ENCODE measurements at regions not wholly inside any gene's neighbourhood (a gene's known extent, or its start where the extent isn't known, plus 50 kb on each side); places are given as distances from the start of the nearest gene placed in this dataset.

DNA sequence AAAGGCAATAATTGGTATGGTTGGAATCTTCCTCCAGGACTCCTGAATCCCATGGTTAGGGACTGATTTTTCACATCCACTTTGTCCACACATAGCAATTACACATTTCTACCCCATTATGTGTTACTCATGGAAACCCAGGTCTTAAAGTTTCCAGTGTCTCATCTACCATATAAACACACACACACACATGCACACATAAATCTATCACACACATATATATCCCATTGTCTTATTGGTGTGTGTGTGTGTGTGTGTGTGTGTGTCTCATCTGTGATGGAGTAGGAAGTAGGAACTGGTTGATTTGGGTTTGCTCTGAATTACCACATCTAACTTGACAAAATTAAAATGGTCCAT, 525.4 kb downstream of the FUT8 start:
- no peaks in the 10 kb centered on the region for H3K4me1 ChIP-seq (ENCODE audit: control insufficient read depth, insufficient read depth, low read length)
- H3K9me3 ChIP-seq (replicated peaks; ENCODE audit: low read length), result no peaks in the 10 kb centered on the region
- H3K27me3 ChIP-seq (ENCODE audit: control insufficient read depth, insufficient read depth, low read length), result peaks cover 2% of the 10 kb centered on the region
- H3K4me2 ChIP-seq (ENCODE audit: low read length), result no peak overlapping the region
- H3K36me3 ChIP-seq (ENCODE audit: insufficient read depth, low read length), result no peaks in the 10 kb centered on the region
- no peak overlapping the region for H3K4me3 ChIP-seq (ENCODE audit: low read length)
- H3K9ac ChIP-seq (ENCODE audit: low read depth, low read length), result no peak overlapping the region

DNA sequence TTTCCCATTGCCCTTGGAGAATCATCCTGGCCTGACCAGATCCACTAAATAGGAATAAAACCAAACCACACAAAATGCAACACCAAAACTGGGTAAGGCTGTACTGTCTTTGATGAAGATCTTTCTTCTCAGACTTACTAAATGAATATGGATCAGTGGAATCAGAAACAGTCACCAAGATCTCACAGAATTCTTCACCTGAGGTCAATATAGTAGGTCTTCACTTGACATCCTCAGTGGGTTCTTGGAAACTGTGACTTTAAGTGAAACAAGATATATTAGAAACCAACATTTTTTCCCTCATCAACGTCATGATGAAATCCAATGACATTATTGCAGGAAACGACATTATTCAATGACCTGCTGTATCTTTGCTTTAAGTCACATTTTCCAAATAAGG, 526.2 kb downstream of the FUT8 start:
- H3K9me3 ChIP-seq (replicated peaks; ENCODE audit: low read length), result no peaks in the 10 kb centered on the region
- H3K4me3 ChIP-seq (ENCODE audit: low read length), result no peak overlapping the region
- H3K4me2 ChIP-seq (ENCODE audit: low read length), result no peak overlapping the region
- H3K9ac ChIP-seq (ENCODE audit: low read depth, low read length), result no peak overlapping the region
- H3K36me3 ChIP-seq (ENCODE audit: insufficient read depth, low read length), result no peaks in the 10 kb centered on the region
- no peaks in the 10 kb centered on the region for H3K4me1 ChIP-seq (ENCODE audit: control insufficient read depth, insufficient read depth, low read length)
- peaks cover 2% of the 10 kb centered on the region for H3K27me3 ChIP-seq (ENCODE audit: control insufficient read depth, insufficient read depth, low read length)

DNA sequence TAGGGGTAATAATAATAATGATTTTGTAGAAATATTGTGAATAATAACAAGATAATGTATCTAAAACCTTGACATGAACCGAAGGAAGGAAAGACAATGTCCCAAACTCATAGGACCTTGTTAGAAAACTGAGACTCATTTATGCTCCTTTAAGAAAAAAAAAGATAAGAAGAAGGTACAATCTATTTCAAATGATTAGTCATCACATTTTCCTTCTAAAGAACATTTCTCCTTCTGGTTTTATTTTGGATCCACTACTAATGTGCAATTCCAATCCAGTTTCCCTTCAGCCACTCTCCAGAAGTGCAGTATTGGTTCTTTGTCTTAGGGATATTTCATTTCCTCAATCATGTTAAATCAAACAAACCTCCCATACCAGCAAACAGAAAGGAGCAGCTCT, 526.7 kb downstream of the FUT8 start:
- Histone ChIP-seq H3K9me3 (replicated peaks; ENCODE audit: low read length) (no peaks in the 10 kb centered on the region), H3K4me2 (ENCODE audit: low read length) (no peak overlapping the region), H3K9ac (ENCODE audit: low read depth, low read length) (no peak overlapping the region), H3K36me3 (ENCODE audit: insufficient read depth, low read length) (no peaks in the 10 kb centered on the region), H3K27me3 (ENCODE audit: control insufficient read depth, insufficient read depth, low read length) (peaks cover 2% of the 10 kb centered on the region), H3K4me1 (ENCODE audit: control insufficient read depth, insufficient read depth, low read length) (no peaks in the 10 kb centered on the region), H3K4me3 (ENCODE audit: low read length) (no peak overlapping the region)

DNA sequence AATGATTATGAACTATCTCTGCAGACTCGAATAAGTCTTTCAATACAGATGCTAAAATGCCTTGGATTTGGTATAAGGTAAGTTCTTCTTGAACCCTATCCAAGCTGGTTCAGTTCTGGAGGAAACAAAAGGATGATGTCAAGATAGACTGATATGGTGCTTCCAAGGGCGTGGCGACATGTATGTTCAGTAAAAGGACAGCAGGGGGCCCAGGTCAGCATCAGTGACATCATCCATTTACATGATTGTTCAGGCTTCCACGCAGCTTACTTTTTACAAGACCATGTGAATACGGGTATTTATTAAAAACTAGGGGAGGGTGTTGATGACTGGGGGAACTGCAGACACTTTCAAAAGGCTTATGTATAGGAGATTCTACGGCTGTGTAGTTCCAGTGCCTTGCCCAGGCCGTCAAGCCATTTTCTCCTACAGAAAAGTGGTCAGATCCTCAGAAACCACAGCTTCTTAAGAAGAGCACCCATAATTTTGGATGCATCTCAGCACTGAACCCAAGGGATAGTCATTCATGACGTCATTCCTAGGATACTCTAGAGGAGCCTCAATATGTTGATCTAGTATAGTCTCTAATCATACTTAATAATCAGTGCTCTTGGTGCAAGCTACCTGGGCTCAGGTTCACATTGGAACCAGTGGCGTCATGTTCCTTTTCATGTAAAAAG, 527.7 kb downstream of the FUT8 start:
- Histone ChIP-seq H3K36me3 (ENCODE audit: insufficient read depth, low read length) (no peaks in the 10 kb centered on the region), H3K4me1 (ENCODE audit: control insufficient read depth, insufficient read depth, low read length) (no peaks in the 10 kb centered on the region), H3K9me3 (replicated peaks; ENCODE audit: low read length) (no peaks in the 10 kb centered on the region), H3K27me3 (ENCODE audit: control insufficient read depth, insufficient read depth, low read length) (peaks cover 2% of the 10 kb centered on the region), H3K4me3 (ENCODE audit: low read length) (no peak overlapping the region), H3K4me2 (ENCODE audit: low read length) (no peak overlapping the region), H3K9ac (ENCODE audit: low read depth, low read length) (no peak overlapping the region)

DNA sequence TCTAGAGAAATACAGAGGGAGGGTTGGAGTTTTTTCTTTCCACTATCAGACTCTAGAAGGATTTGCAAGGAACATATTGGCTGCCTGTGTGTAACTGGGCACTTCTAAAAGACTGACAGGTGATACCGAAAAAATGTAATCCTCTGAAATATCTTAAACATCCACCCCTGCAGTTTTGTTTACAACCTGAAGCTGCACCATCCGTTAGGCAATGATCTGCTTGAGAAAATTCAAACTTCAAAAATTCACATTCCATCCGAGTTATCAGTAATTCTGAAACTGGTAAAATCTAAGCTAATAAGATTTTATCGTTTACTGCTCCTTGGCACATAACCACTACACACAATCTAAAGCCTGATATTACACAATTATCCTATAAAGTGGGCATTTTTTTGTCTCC, 528.6 kb downstream of the FUT8 start:
- Histone ChIP-seq H3K36me3 (ENCODE audit: insufficient read depth, low read length) (no peaks in the 10 kb centered on the region), H3K4me3 (ENCODE audit: low read length) (no peak overlapping the region), H3K9ac (ENCODE audit: low read depth, low read length) (no peak overlapping the region), H3K4me2 (ENCODE audit: low read length) (no peak overlapping the region), H3K9me3 (replicated peaks; ENCODE audit: low read length) (no peaks in the 10 kb centered on the region), H3K27me3 (ENCODE audit: control insufficient read depth, insufficient read depth, low read length) (peaks cover 2% of the 10 kb centered on the region), H3K4me1 (ENCODE audit: control insufficient read depth, insufficient read depth, low read length) (no peaks in the 10 kb centered on the region)

DNA sequence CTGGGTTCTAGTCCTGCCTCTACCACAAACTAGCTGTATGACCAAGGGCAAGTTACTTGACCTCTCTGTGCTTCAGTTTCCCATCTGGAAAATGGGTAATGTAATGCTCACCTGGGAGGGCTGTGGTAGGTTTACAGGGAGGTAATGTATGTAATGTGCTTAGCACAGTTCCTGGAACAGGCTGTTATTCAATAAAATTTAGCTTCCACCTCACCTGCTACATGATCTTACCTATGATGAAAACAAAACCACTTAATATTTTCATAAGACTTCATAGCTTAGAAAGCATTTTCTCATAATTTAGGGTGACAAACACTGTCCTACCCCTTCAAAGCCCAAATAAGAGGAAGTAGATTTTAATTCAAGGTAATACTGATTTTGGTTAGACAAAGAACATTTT, 530.6 kb downstream of the FUT8 start:
- H3K4me2 ChIP-seq (ENCODE audit: low read length), result no peak overlapping the region
- H3K9ac ChIP-seq (ENCODE audit: low read depth, low read length), result no peak overlapping the region
- H3K36me3 ChIP-seq (ENCODE audit: insufficient read depth, low read length), result no peaks in the 10 kb centered on the region
- peaks cover 2% of the 10 kb centered on the region for H3K27me3 ChIP-seq (ENCODE audit: control insufficient read depth, insufficient read depth, low read length)
- no peaks in the 10 kb centered on the region for H3K4me1 ChIP-seq (ENCODE audit: control insufficient read depth, insufficient read depth, low read length)
- H3K4me3 ChIP-seq (ENCODE audit: low read length), result no peak overlapping the region
- H3K9me3 ChIP-seq (replicated peaks; ENCODE audit: low read length), result no peaks in the 10 kb centered on the region

DNA sequence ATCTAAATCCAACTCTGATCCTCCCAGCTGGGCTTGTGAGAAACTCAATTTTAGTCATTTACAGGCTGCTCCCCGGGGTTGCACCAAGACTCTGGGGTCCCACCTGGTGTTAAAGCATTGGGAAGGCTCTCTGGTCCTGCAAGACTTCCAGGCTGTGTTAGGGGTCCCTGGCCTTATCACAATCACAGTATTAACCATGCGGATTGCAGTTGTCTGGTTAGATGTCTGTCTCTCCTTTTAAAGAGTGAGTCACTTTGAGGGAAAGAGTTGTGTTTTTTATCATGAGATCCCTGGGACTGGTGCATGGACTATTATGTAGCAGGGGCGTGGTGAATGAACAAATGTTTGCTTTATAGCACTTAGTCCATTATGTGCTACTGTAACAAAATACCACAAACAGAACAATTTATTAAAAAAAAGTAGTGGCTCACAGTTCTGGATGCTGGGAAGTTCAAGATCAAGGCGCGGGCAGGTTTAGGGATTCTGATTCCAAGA, 531.4 kb downstream of the FUT8 start:
- no peaks in the 10 kb centered on the region for H3K36me3 ChIP-seq (ENCODE audit: insufficient read depth, low read length)
- H3K4me3 ChIP-seq (ENCODE audit: low read length), result no peak overlapping the region
- H3K4me1 ChIP-seq (ENCODE audit: control insufficient read depth, insufficient read depth, low read length), result no peaks in the 10 kb centered on the region
- H3K9me3 ChIP-seq (replicated peaks; ENCODE audit: low read length), result no peaks in the 10 kb centered on the region
- no peak overlapping the region for H3K4me2 ChIP-seq (ENCODE audit: low read length)
- no peak overlapping the region for H3K9ac ChIP-seq (ENCODE audit: low read depth, low read length)
- H3K27me3 ChIP-seq (ENCODE audit: control insufficient read depth, insufficient read depth, low read length), result no peaks in the 10 kb centered on the region

DNA sequence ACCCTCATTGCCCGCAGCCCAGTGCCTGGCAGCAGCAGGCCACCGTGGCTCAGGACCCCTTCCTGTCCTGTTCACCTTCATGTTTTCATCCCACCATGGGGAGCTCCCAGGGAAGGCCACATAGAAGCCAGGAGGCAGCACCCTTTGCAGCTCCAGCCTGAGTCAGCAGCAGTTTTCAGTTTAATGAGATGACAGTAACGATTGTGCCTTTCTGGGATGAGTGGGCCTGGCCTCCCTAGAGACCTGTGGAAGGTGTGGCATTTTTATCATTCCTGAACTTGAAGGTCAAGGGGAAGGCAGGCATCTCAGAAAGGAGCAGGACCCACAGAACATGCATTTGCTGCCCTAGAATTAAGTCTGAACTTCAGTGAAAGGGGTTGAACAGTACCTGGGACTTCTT, 532.8 kb downstream of the FUT8 start:
- no peaks in the 10 kb centered on the region for H3K4me1 ChIP-seq (ENCODE audit: control insufficient read depth, insufficient read depth, low read length)
- no peaks in the 10 kb centered on the region for H3K9me3 ChIP-seq (replicated peaks; ENCODE audit: low read length)
- no peak overlapping the region for H3K4me2 ChIP-seq (ENCODE audit: low read length)
- H3K36me3 ChIP-seq (ENCODE audit: insufficient read depth, low read length), result no peaks in the 10 kb centered on the region
- no peak overlapping the region for H3K4me3 ChIP-seq (ENCODE audit: low read length)
- peaks cover 5% of the 10 kb centered on the region for H3K27me3 ChIP-seq (ENCODE audit: control insufficient read depth, insufficient read depth, low read length)
- H3K9ac ChIP-seq (ENCODE audit: low read depth, low read length), result no peak overlapping the region

DNA sequence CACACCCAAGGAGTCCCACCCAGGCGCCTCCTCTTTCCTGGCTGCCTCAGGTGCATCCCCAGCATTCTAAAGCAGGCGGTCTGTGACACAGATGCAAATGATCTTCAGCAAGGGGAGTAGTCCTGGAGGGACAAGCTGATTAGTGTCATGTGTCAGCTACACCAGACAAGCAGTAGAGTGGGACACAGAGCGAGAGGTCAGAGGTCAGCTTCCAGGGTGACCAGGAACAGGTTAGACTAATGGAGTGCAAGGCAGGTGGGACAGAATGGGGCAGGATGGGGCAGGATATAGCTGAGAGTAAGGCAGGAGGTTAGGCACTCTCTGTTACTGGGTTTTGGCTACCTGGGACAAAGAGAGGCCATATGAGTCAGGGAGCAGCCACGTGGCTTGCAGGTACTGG, 534.0 kb downstream of the FUT8 start:
- Histone ChIP-seq H3K4me3 (ENCODE audit: low read length) (no peak overlapping the region), H3K9me3 (replicated peaks; ENCODE audit: low read length) (no peaks in the 10 kb centered on the region), H3K9ac (ENCODE audit: low read depth, low read length) (no peak overlapping the region), H3K4me2 (ENCODE audit: low read length) (no peak overlapping the region), H3K4me1 (ENCODE audit: control insufficient read depth, insufficient read depth, low read length) (no peaks in the 10 kb centered on the region), H3K27me3 (ENCODE audit: control insufficient read depth, insufficient read depth, low read length) (peaks cover 5% of the 10 kb centered on the region), H3K36me3 (ENCODE audit: insufficient read depth, low read length) (no peaks in the 10 kb centered on the region)

DNA sequence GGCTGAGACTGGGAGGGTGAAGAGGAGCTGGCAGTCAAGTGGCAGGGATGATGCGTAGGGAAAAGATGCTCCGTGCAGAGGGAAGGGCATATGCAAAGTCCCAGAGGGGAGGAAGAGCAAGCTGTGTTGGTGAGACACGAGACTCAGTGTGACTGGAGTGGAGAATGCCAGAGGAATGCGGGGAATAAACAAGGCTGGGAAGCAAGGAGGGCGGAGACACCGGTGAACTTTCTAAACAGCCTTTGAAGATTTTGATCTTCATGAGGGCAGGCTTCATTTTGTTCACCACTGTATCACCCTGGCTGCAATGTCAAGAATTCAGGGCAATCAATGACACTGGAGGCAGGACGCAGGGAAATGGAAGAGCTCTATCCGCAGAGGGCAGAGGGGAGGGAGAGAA, 535.8 kb downstream of the FUT8 start:
- Histone ChIP-seq H3K4me2 (ENCODE audit: low read length) (no peak overlapping the region), H3K4me1 (ENCODE audit: control insufficient read depth, insufficient read depth, low read length) (no peaks in the 10 kb centered on the region), H3K9me3 (replicated peaks; ENCODE audit: low read length) (no peaks in the 10 kb centered on the region), H3K27me3 (ENCODE audit: control insufficient read depth, insufficient read depth, low read length) (peaks cover 5% of the 10 kb centered on the region), H3K36me3 (ENCODE audit: insufficient read depth, low read length) (no peaks in the 10 kb centered on the region), H3K4me3 (ENCODE audit: low read length) (no peak overlapping the region), H3K9ac (ENCODE audit: low read depth, low read length) (no peak overlapping the region)

DNA sequence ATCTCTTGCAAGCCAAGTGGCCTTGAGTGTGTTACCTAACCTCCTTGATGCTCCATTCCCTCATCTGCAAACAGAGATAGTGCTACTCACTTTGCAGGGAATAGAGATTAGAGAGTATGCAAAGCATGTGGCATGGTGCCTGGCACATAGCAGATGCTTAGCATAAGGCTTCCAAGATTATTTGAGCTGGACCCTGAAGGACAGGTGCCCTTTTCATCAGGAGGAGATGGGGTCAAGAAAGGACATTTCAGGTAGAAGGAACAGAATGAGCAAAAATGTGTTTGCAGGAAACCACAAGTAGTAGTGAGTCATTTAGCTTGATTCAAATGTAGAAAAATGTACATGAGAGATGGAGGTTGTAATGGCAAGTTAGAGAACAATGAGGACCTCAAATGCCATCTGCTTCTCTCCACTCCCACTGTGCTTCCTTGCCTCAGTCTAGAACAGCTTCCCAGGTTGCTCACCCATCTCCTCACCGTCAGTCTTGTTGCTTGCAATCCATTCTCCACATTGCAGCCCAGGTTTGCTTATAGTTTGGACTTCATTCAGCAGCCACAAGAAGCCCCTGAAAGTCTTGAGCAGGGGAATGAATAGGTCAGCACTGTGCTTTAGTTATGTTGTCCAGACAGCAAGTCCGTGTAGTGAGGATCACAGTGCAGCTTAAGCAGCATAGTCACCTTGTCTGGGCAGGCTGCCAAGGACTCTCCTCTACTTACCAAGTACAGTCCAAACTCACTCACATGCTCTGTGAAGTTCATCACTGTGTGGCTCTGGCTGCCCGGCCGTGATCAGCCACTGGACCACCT, 536.3 kb upstream of the CCDC196 start:
- H3K4me1 ChIP-seq (ENCODE audit: control insufficient read depth, insufficient read depth, low read length), result no peaks in the 10 kb centered on the region
- H3K4me3 ChIP-seq (ENCODE audit: low read length), result no peak overlapping the region
- no peaks in the 10 kb centered on the region for H3K36me3 ChIP-seq (ENCODE audit: insufficient read depth, low read length)
- H3K9me3 ChIP-seq (replicated peaks; ENCODE audit: low read length), result no peaks in the 10 kb centered on the region
- peaks cover 5% of the 10 kb centered on the region for H3K27me3 ChIP-seq (ENCODE audit: control insufficient read depth, insufficient read depth, low read length)
- no peak overlapping the region for H3K4me2 ChIP-seq (ENCODE audit: low read length)
- H3K9ac ChIP-seq (ENCODE audit: low read depth, low read length), result no peak overlapping the region

DNA sequence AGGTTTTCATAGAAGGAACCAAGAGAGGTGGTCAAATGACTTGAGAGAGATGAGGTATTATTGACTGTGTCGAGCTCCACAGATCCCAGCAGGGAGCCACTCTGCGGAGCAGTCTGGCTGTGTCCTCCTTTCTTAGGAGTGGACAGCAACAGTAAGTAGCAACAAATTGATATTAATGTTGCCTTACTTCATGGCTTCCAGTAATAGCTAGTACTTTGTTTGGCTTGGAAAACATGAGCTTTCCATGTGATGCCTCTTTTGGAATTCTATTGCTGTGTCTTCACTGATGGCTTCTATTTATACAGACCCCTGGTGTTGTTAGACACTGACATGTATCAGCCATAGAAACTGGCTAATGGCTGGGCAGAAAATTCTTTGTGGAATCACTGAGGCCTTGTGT, 531.2 kb upstream of the CCDC196 start:
- Histone ChIP-seq H3K9me3 (replicated peaks; ENCODE audit: low read length) (no peaks in the 10 kb centered on the region), H3K36me3 (ENCODE audit: insufficient read depth, low read length) (no peaks in the 10 kb centered on the region), H3K4me3 (ENCODE audit: low read length) (no peak overlapping the region), H3K4me2 (ENCODE audit: low read length) (no peak overlapping the region), H3K27me3 (ENCODE audit: control insufficient read depth, insufficient read depth, low read length) (peaks cover 8% of the 10 kb centered on the region), H3K9ac (ENCODE audit: low read depth, low read length) (no peak overlapping the region), H3K4me1 (ENCODE audit: control insufficient read depth, insufficient read depth, low read length) (no peaks in the 10 kb centered on the region)
